Loucy (cell line): ENCODE measurements at regions not wholly inside any gene's neighbourhood (a gene's known extent, or its start where the extent isn't known, plus 50 kb on each side); places are given as distances from the start of the nearest gene placed in this dataset.

Source experiments
- H2AFZ ChIP-seq: fragments of 200-600 bp; sonication (generic); 2 replicates; pipeline ENCODE4 v1.6.0; 2016; ENCODE audit warnings: antibody characterized with exemption, mild to moderate bottlenecking, low read length, moderate library complexity
- H3F3A ChIP-seq: fragments of 200-600 bp; 2 replicates; pipeline ENCODE4 v1.6.0; 2016; ENCODE audit warnings: antibody characterized with exemption, low read depth, mild to moderate bottlenecking
- H3K27me3 ChIP-seq: fragments of 200-600 bp; sonication (generic); 2 replicates; pipeline ENCODE4 v1.6.1; 2014; ENCODE audit warnings: low read length, mild to moderate bottlenecking; ENCODE audit not compliant: insufficient read depth, poor library complexity, severe bottlenecking
- H3K36me3 ChIP-seq: fragments of 200-600 bp; sonication (generic); 2 replicates; pipeline ENCODE4 v1.6.1; 2016; ENCODE audit warnings: low read length; ENCODE audit not compliant: insufficient read depth
- H3K4me1 ChIP-seq: fragments of 200-600 bp; sonication (generic); 2 replicates; pipeline ENCODE4 v1.5.1; 2014; ENCODE audit warnings: low read length, mild to moderate bottlenecking; ENCODE audit not compliant: insufficient read depth, poor library complexity, severe bottlenecking
- H3K4me2 ChIP-seq: fragments of 200-600 bp; sonication (generic); 2 replicates; pipeline ENCODE4 v1.6.0; 2014; ENCODE audit warnings: antibody characterized with exemption, low read length, low read depth, mild to moderate bottlenecking; ENCODE audit not compliant: poor library complexity, severe bottlenecking
- H3K4me3 ChIP-seq: fragments of 200-600 bp; sonication (generic); 2 replicates; pipeline ENCODE4 v1.5.1; 2014; ENCODE audit warnings: low read length, mild to moderate bottlenecking, mixed read lengths; ENCODE audit not compliant: poor library complexity, severe bottlenecking
- H3K79me2 ChIP-seq: fragments of 200-600 bp; sonication (generic); 2 replicates; pipeline ENCODE4 v1.6.1; 2014; ENCODE audit warnings: low read length; ENCODE audit not compliant: insufficient read depth
- H3K9ac ChIP-seq: fragments of 200-600 bp; sonication (generic); 2 replicates; pipeline ENCODE4 v1.6.0; 2014; ENCODE audit warnings: mild to moderate bottlenecking, low read depth, low read length, moderate library complexity; ENCODE audit not compliant: poor library complexity, severe bottlenecking
- H3K9me2 ChIP-seq: fragments of 200-600 bp; sonication (generic); replicated peaks from 2 replicates; pipeline ENCODE4 v1.6.1; 2016; ENCODE audit warnings: low read depth, low read length, mixed read lengths
- H3K9me3 ChIP-seq: fragments of 200-600 bp; sonication (generic); 2 replicates; pipeline ENCODE4 v1.6.1; 2014; ENCODE audit warnings: mild to moderate bottlenecking, antibody characterized with exemption, low read length, low read depth; ENCODE audit not compliant: insufficient read depth
- H4K20me1 ChIP-seq: fragments of 200-600 bp; sonication (generic); 2 replicates; pipeline ENCODE4 v1.6.0; 2014; ENCODE audit warnings: antibody characterized with exemption, low read length, mild to moderate bottlenecking; ENCODE audit not compliant: insufficient read depth, poor library complexity, severe bottlenecking
- CTCF ChIP-seq: fragments of 200-600 bp; sonication (generic); conservative IDR thresholded peaks from 2 replicates; pipeline ENCODE4 v1.5.1; 2014; ENCODE audit warnings: mild to moderate bottlenecking, antibody characterized with exemption, low read length
- EZH2phosphoT487 ChIP-seq: fragments of 200-600 bp; IDR thresholded peaks from 2 replicates; pipeline ENCODE4 v1.6.1; 2018; ENCODE audit warnings: antibody characterized with exemption, mild to moderate bottlenecking, moderate library complexity, borderline replicate concordance

- Histone ChIP-seq H3K9me2 (no peaks in the 10 kb centered on the region), H3F3A (no peaks in the 10 kb centered on the region), H3K4me1 (peaks cover 23% of the 10 kb centered on the region), H3K79me2 (no peaks in the 10 kb centered on the region), H3K4me3 (no peak overlapping the region), H3K9ac (no peak overlapping the region), H3K4me2 (no peak overlapping the region), H3K27me3 (no peaks in the 10 kb centered on the region), H4K20me1 (no peaks in the 10 kb centered on the region), H3K36me3 (no peaks in the 10 kb centered on the region), H2AFZ (no peak overlapping the region), H3K9me3 (no peaks in the 10 kb centered on the region)
- TF ChIP-seq CTCF (no peak), EZH2phosphoT487 (no peak)
Measured at GRCh38 chr3:29143151-29143550, 137.7 kb upstream of the RBMS3 start.

GRCh38 chr3:29144361-29144760 lies 136.5 kb upstream of the RBMS3 start:
- Histone ChIP-seq H2AFZ (no peak overlapping the region), H3K27me3 (no peaks in the 10 kb centered on the region), H3K4me1 (peaks cover 23% of the 10 kb centered on the region), H3K36me3 (no peaks in the 10 kb centered on the region), H3K9me2 (no peaks in the 10 kb centered on the region), H3K9ac (no peak overlapping the region), H4K20me1 (no peaks in the 10 kb centered on the region), H3K9me3 (no peaks in the 10 kb centered on the region), H3F3A (no peaks in the 10 kb centered on the region), H3K4me2 (no peak overlapping the region), H3K79me2 (no peaks in the 10 kb centered on the region), H3K4me3 (no peak overlapping the region)
- TF ChIP-seq EZH2phosphoT487, result no peak
- TF ChIP-seq CTCF, result no peak

GRCh38 chr3:29144807-29145206 lies 136.1 kb upstream of the RBMS3 start:
- H3K79me2 ChIP-seq, result no peaks in the 10 kb centered on the region
- no peak overlapping the region for H2AFZ ChIP-seq
- no peaks in the 10 kb centered on the region for H4K20me1 ChIP-seq
- no peaks in the 10 kb centered on the region for H3K36me3 ChIP-seq
- no peaks in the 10 kb centered on the region for H3K9me2 ChIP-seq
- H3K27me3 ChIP-seq, result no peaks in the 10 kb centered on the region
- H3K9me3 ChIP-seq, result no peaks in the 10 kb centered on the region
- no peak overlapping the region for H3K4me3 ChIP-seq
- H3K9ac ChIP-seq, result no peak overlapping the region
- no peaks in the 10 kb centered on the region for H3F3A ChIP-seq
- H3K4me1 ChIP-seq, result peaks cover 23% of the 10 kb centered on the region
- TF ChIP-seq EZH2phosphoT487, result no peak
- TF ChIP-seq CTCF, result no peak
- no peak overlapping the region for H3K4me2 ChIP-seq
